Uterus (tissue), 3 donors: ENCODE measurements at regions not wholly inside any gene's neighbourhood (a gene's known extent, or its start where the extent isn't known, plus 50 kb on each side); places are given as distances from the start of the nearest gene placed in this dataset.

Experiments used
- DNase-seq, 2 donors: peaks; one replicate each; pipeline ENCODE4 v3.0.0-alpha.2; 2019 to 2020
- H3K27ac ChIP-seq, 2 donors: fragments of 200-600 bp; sonication (generic); 1 replicate in 1 of 2; 2 replicates in 1 of 2; pipeline ENCODE4 v1.5.1; 2016 to 2018
- H3K27me3 ChIP-seq, 2 donors: fragments of 200-600 bp; sonication (generic); one replicate each; pipeline ENCODE4 v1.5.1; 2018 to 2019; ENCODE audit warnings: control low read depth in 1 of 2
- H3K36me3 ChIP-seq, 2 donors: fragments of 200-600 bp; sonication (generic); one replicate each; pipeline ENCODE4 v1.5.1; 2019; ENCODE audit warnings: control low read depth in 1 of 2
- H3K4me1 ChIP-seq, 2 donors: fragments of 200-600 bp; sonication (generic); one replicate each; pipeline ENCODE4 v1.5.1; 2018 to 2019; ENCODE audit warnings: control low read depth in 1 of 2
- H3K4me3 ChIP-seq, 2 donors: fragments of 200-600 bp; sonication (generic); 1 replicate in 1 of 2; 2 replicates in 1 of 2; pipeline ENCODE4 v1.5.1; 2018 to 2019; ENCODE audit warnings: mild to moderate bottlenecking in 1 of 2
- H3K9me3 ChIP-seq, 2 donors: fragments of 200-600 bp; sonication (generic); one replicate each; pipeline ENCODE4 v1.5.1; 2019; ENCODE audit warnings: control low read depth in 1 of 2
- CTCF ChIP-seq, 4 experiments: fragments of 200-600 bp in 2 of 4; fragments of 450-650 bp in 2 of 4; sonication (generic) in 2 of 4; IDR thresholded peaks; one replicate each; pipeline ENCODE4 v1.5.1; 2016 to 2019; ENCODE audit warnings: antibody characterized with exemption in 4 of 4, mild to moderate bottlenecking in 2 of 4, moderate library complexity in 1 of 4
- POLR2A ChIP-seq, 2 donors: fragments of 450-650 bp; IDR thresholded peaks; one replicate each; pipeline ENCODE4 v1.6.1; 2016; ENCODE audit warnings: antibody characterized with exemption in 2 of 2, mild to moderate bottlenecking in 1 of 2, moderate library complexity in 1 of 2
- intact Hi-C: fragments of 100-400 bp; cut with DNase I; formaldehyde crosslinking; loops from one replicate; pipeline ENCODE4 v1.15.1; 2023; ENCODE audit warnings: low total_unique reads
- donor health status: DM: yes; HTN: yes; CAD: no.

GRCh38 chr5:6989230-6989629 is 276.0 kb downstream of the TENT4A start:
- TF ChIP-seq POLR2A (IDR thresholded peaks at IDR 0.05) (no peak), CTCF (IDR thresholded peaks at IDR 0.05) (no peak)
- Histone ChIP-seq H3K4me3 (no peak overlapping the region), H3K9me3 (no peaks in the 10 kb centered on the region), H3K36me3 (no peaks in the 10 kb centered on the region), H3K4me1 (no peaks in the 10 kb centered on the region), H3K27me3 (no peaks in the 10 kb centered on the region), H3K27ac (no peak overlapping the region)
- DNase-seq = no peak
- intact Hi-C loops = no loop called here

DNA sequence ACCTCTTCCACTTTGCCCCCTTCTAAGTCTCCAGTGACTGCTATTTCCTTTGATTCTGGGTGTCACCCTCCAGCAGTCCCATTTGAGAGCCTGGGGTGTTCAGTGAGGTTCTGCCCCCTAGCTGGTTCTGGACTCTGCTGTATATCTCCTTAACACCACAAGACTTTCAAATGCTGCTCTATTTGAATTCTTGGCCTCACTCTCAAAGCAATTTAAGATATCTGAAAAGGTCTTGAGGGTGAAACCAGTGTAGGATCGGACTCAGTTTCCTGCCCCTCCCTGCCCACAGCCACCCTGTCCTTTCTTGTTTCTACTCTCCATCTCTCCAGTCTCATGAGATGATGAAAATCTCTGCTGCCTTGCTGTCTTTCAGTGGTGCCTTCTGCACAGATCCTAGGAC is 280.9 kb downstream of the TENT4A start:
- Histone ChIP-seq H3K4me3 (no peak overlapping the region), H3K4me1 (no peaks in the 10 kb centered on the region), H3K27ac (no peak overlapping the region), H3K9me3 (no peaks in the 10 kb centered on the region), H3K36me3 (no peaks in the 10 kb centered on the region), H3K27me3 (no peaks in the 10 kb centered on the region)
- intact Hi-C loops = no loop called here
- TF ChIP-seq POLR2A (IDR thresholded peaks at IDR 0.05) (no peak), CTCF (IDR thresholded peaks at IDR 0.05) (no peak)
- DNase-seq = no peak

GRCh38 chr5:6995115-6995514 is 281.9 kb downstream of the TENT4A start:
- TF ChIP-seq POLR2A (IDR thresholded peaks at IDR 0.05) (no peak), CTCF (IDR thresholded peaks at IDR 0.05) (no peak)
- no peak for DNase-seq
- no peak overlapping the region for H3K4me3 ChIP-seq
- H3K36me3 ChIP-seq = no peaks in the 10 kb centered on the region
- intact Hi-C loops = no loop called here
- H3K9me3 ChIP-seq = no peaks in the 10 kb centered on the region
- H3K4me1 ChIP-seq = no peaks in the 10 kb centered on the region
- H3K27ac ChIP-seq = no peak overlapping the region
- H3K27me3 ChIP-seq = no peaks in the 10 kb centered on the region

- H3K36me3 ChIP-seq = no peaks in the 10 kb centered on the region
- intact Hi-C loops = no loop called here
- no peak overlapping the region for H3K4me3 ChIP-seq
- no peak for DNase-seq
- H3K9me3 ChIP-seq = no peaks in the 10 kb centered on the region
- TF ChIP-seq POLR2A (IDR thresholded peaks at IDR 0.05) (no peak), CTCF (IDR thresholded peaks at IDR 0.05) (no peak)
- no peaks in the 10 kb centered on the region for H3K4me1 ChIP-seq
- H3K27ac ChIP-seq = no peak overlapping the region
- H3K27me3 ChIP-seq = no peaks in the 10 kb centered on the region
These were observed 287.1 kb downstream of the TENT4A start for GRCh38 chr5:7000310-7000709.

- H3K36me3 ChIP-seq = no peaks in the 10 kb centered on the region
- intact Hi-C loops = no loop called here
- no peak for TF ChIP-seq CTCF (IDR thresholded peaks at IDR 0.05)
- no peak for TF ChIP-seq POLR2A (IDR thresholded peaks at IDR 0.05)
- no peaks in the 10 kb centered on the region for H3K9me3 ChIP-seq
- no peak overlapping the region for H3K4me3 ChIP-seq
- no peak for DNase-seq
- H3K4me1 ChIP-seq = no peaks in the 10 kb centered on the region
- peaks cover 0 to 3% of the 10 kb centered on the region in 2 donors for H3K27me3 ChIP-seq
- no peak overlapping the region for H3K27ac ChIP-seq
These were observed 297.4 kb downstream of the TENT4A start for GRCh38 chr5:7010591-7010990.
